Parathyroid adenoma (tissue), 2 donors: ENCODE measurements at regions not wholly inside any gene's neighbourhood (a gene's known extent, or its start where the extent isn't known, plus 50 kb on each side); places are given as distances from the start of the nearest gene placed in this dataset.

Experiments used
- H2AFZ ChIP-seq: fragments of 300-600 bp; sonication (generic); one replicate; pipeline ENCODE4 v1.7.0; 2017; ENCODE audit warnings: antibody characterized with exemption, mild to moderate bottlenecking
- H3K27ac ChIP-seq: fragments of 300-600 bp; sonication (generic); one replicate; pipeline ENCODE4 v1.7.0; 2017
- H3K27me3 ChIP-seq: fragments of 300-600 bp; sonication (generic); one replicate; pipeline ENCODE4 v1.7.0; 2017; ENCODE audit warnings: low read length; ENCODE audit not compliant: control insufficient read depth, insufficient read depth
- H3K36me3 ChIP-seq: fragments of 300-600 bp; sonication (generic); one replicate; pipeline ENCODE4 v1.7.0; 2017; ENCODE audit warnings: low read length; ENCODE audit not compliant: control insufficient read depth, insufficient read depth
- H3K4me1 ChIP-seq: fragments of 300-600 bp; sonication (generic); one replicate; pipeline ENCODE4 v1.7.0; 2017; ENCODE audit warnings: control low read depth
- H3K4me2 ChIP-seq: fragments of 300-600 bp; sonication (generic); one replicate; pipeline ENCODE4 v1.7.0; 2017; ENCODE audit warnings: low read length
- H3K4me3 ChIP-seq: fragments of 300-600 bp; sonication (generic); one replicate; pipeline ENCODE4 v1.7.0; 2017; ENCODE audit warnings: low read depth, low read length
- H3K79me2 ChIP-seq: fragments of 300-600 bp; sonication (generic); one replicate; pipeline ENCODE4 v1.7.0; 2017; ENCODE audit warnings: control low read depth
- H3K9ac ChIP-seq: fragments of 300-600 bp; sonication (generic); one replicate; pipeline ENCODE4 v1.7.0; 2017; ENCODE audit warnings: mild to moderate bottlenecking
- H3K9me3 ChIP-seq: fragments of 300-600 bp; sonication (generic); one replicate; pipeline ENCODE4 v1.7.0; 2017; ENCODE audit warnings: low read length; ENCODE audit not compliant: control insufficient read depth
- TF ChIP-seq, protein P1 (sequence below): fragments of 300-600 bp; sonication (generic); IDR thresholded peaks from one replicate; pipeline ENCODE4 v1.7.0; 2017; ENCODE audit warnings: antibody characterized with exemption, mild to moderate bottlenecking
- donor health status: primary hyperparathyroidism.

DNA sequence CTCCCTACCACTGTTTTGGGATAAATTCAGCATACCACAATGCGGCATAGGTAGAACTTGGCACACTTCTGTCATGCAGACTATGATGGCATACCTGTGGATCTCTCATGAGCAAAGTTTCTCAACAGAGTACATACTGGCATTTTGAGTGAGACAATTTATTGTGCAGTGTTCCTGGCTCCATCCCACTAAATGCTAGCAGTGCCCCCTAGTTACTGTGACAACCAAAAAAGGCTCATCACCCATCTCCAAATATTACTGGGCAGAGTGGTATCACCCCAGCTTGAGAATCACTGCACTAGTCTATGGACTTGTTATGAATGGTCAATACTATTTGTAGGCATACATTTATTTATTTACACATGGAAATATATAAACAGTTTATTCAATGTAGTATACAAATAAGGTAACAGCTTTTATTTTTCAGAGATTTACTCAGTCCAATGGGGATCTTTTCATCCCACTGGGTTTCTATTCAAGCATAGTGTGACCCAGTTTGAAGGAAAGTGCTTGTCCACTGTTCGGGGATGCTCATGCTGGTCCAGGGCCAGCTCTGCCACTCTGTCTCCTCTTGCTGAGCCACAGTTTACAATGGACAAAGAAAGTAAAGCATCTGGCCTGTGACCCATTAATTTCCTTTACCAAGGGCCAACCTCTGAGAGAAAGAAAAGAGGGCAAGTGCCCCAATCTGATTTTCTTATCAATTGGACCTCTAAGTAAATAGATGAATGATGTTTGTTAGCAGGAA is 81.0 kb upstream of the IL2 start:
- Histone ChIP-seq H3K36me3 (no peaks in the 10 kb centered on the region), H3K4me1 (no peaks in the 10 kb centered on the region), H3K27me3 (no peaks in the 10 kb centered on the region), H3K4me3 (no peak overlapping the region), H3K27ac (no peak overlapping the region), H3K4me2 (no peak overlapping the region), H3K9ac (no peak overlapping the region), H3K9me3 (no peaks in the 10 kb centered on the region), H2AFZ (no peak overlapping the region), H3K79me2 (no peaks in the 10 kb centered on the region)
- TF ChIP-seq, protein P1, sequence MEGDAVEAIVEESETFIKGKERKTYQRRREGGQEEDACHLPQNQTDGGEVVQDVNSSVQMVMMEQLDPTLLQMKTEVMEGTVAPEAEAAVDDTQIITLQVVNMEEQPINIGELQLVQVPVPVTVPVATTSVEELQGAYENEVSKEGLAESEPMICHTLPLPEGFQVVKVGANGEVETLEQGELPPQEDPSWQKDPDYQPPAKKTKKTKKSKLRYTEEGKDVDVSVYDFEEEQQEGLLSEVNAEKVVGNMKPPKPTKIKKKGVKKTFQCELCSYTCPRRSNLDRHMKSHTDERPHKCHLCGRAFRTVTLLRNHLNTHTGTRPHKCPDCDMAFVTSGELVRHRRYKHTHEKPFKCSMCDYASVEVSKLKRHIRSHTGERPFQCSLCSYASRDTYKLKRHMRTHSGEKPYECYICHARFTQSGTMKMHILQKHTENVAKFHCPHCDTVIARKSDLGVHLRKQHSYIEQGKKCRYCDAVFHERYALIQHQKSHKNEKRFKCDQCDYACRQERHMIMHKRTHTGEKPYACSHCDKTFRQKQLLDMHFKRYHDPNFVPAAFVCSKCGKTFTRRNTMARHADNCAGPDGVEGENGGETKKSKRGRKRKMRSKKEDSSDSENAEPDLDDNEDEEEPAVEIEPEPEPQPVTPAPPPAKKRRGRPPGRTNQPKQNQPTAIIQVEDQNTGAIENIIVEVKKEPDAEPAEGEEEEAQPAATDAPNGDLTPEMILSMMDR = no peak

GRCh38 chr4:122536001-122536400 is 79.5 kb upstream of the IL2 start:
- Histone ChIP-seq H3K4me2 (no peak overlapping the region), H3K9ac (no peak overlapping the region), H3K27me3 (no peaks in the 10 kb centered on the region), H3K4me3 (no peak overlapping the region), H3K9me3 (no peaks in the 10 kb centered on the region), H3K27ac (no peak overlapping the region), H3K4me1 (no peaks in the 10 kb centered on the region), H3K79me2 (no peaks in the 10 kb centered on the region), H3K36me3 (no peaks in the 10 kb centered on the region), H2AFZ (no peak overlapping the region)
- TF ChIP-seq, protein P1 = no peak

DNA sequence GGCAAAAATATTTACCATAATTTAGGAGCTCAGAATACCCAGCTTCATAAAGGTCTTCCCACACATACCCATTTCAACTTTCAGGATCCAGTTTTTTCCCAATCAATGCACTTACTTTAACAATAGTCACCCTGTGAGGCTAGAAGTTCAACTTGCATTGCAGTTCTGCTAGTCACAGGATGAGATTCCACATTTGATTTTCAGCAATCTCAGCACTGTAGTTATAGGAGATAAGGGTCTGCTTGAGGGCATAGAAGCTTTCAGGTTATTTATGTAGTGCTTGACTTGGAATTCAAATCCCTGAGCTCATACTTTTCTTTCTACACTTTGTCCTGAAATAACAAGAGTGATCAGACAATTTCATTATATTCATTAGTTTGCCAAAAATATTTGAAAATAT is 78.3 kb upstream of the IL2 start:
- Histone ChIP-seq H3K9me3 (no peaks in the 10 kb centered on the region), H3K79me2 (no peaks in the 10 kb centered on the region), H3K9ac (no peak overlapping the region), H3K4me1 (no peaks in the 10 kb centered on the region), H3K4me3 (no peak overlapping the region), H3K4me2 (no peak overlapping the region), H3K27me3 (no peaks in the 10 kb centered on the region), H3K27ac (no peak overlapping the region), H2AFZ (no peak overlapping the region), H3K36me3 (no peaks in the 10 kb centered on the region)
- TF ChIP-seq, protein P1 = no peak

- TF ChIP-seq, protein P1 = no peak
- Histone ChIP-seq H3K79me2 (no peaks in the 10 kb centered on the region), H3K4me1 (no peaks in the 10 kb centered on the region), H3K27me3 (no peaks in the 10 kb centered on the region), H3K9me3 (no peaks in the 10 kb centered on the region), H3K27ac (no peak overlapping the region), H3K4me3 (no peak overlapping the region), H2AFZ (no peak overlapping the region), H3K9ac (no peak overlapping the region), H3K36me3 (no peaks in the 10 kb centered on the region), H3K4me2 (no peak overlapping the region)
These were observed 77.3 kb upstream of the IL2 start for GRCh38 chr4:122533841-122534240.

GRCh38 chr4:122532766-122533165 is 76.2 kb upstream of the IL2 start:
- no peaks in the 10 kb centered on the region for H3K9me3 ChIP-seq
- no peak overlapping the region for H2AFZ ChIP-seq
- H3K9ac ChIP-seq = no peak overlapping the region
- TF ChIP-seq, protein P1 = no peak
- H3K27ac ChIP-seq = no peak overlapping the region
- H3K36me3 ChIP-seq = no peaks in the 10 kb centered on the region
- no peak overlapping the region for H3K4me2 ChIP-seq
- no peaks in the 10 kb centered on the region for H3K27me3 ChIP-seq
- H3K79me2 ChIP-seq = no peaks in the 10 kb centered on the region
- H3K4me3 ChIP-seq = no peak overlapping the region
- H3K4me1 ChIP-seq = no peaks in the 10 kb centered on the region
